OCI-LY1 (cell line): ENCODE measurements at regions not wholly inside any gene's neighbourhood (a gene's known extent, or its start where the extent isn't known, plus 50 kb on each side); places are given as distances from the start of the nearest gene placed in this dataset.

ENCODE experiments used
- H2AFZ ChIP-seq: fragments of 200-600 bp; sonication (generic), shearing (Covaris generic); 2 replicates; pipeline ENCODE4 v1.6.0; 2014; ENCODE audit warnings: antibody characterized with exemption, mild to moderate bottlenecking, low read length
- H3F3A ChIP-seq: fragments of 200-600 bp; sonication (generic), shearing (Covaris generic); 2 replicates; pipeline ENCODE4 v1.6.0; 2014; ENCODE audit warnings: mild to moderate bottlenecking, antibody characterized with exemption, low read length, moderate library complexity; ENCODE audit not compliant: insufficient read depth
- H3K27ac ChIP-seq: fragments of 200-600 bp; sonication (generic); 2 replicates; pipeline ENCODE4 v1.5.1; 2014; ENCODE audit warnings: low read length, mixed run types, mild to moderate bottlenecking, low read depth; ENCODE audit not compliant: poor library complexity, severe bottlenecking
- H3K27me3 ChIP-seq: fragments of 200-600 bp; sonication (generic); 2 replicates; pipeline ENCODE4 v1.6.0; 2014; ENCODE audit warnings: antibody characterized with exemption, mild to moderate bottlenecking, low read length, moderate library complexity; ENCODE audit not compliant: insufficient read depth
- H3K36me3 ChIP-seq: fragments of 200-600 bp; sonication (generic); 2 replicates; pipeline ENCODE4 v1.6.1; 2014; ENCODE audit warnings: mild to moderate bottlenecking, antibody characterized with exemption, low read length, moderate library complexity, mixed read lengths; ENCODE audit not compliant: insufficient read depth
- H3K4me1 ChIP-seq: fragments of 200-600 bp; sonication (generic); 2 replicates; pipeline ENCODE4 v1.5.1; 2014; ENCODE audit warnings: mild to moderate bottlenecking, low read length, moderate library complexity; ENCODE audit not compliant: insufficient read depth, severe bottlenecking
- H3K4me2 ChIP-seq: fragments of 200-600 bp; sonication (generic), shearing (Covaris generic); 2 replicates; pipeline ENCODE4 v1.6.1; 2014; ENCODE audit warnings: low read length
- H3K4me3 ChIP-seq: fragments of 200-600 bp; sonication (generic); 2 replicates; pipeline ENCODE4 v1.5.1; 2014; ENCODE audit warnings: low read length, low read depth, mild to moderate bottlenecking, mixed read lengths; ENCODE audit not compliant: poor library complexity, severe bottlenecking
- H3K79me2 ChIP-seq: fragments of 200-600 bp; shearing (Covaris generic); 2 replicates; pipeline ENCODE4 v1.6.1; 2016; ENCODE audit warnings: mixed run types, low read length, mixed read lengths; ENCODE audit not compliant: insufficient read depth
- H3K9ac ChIP-seq: fragments of 200-600 bp; sonication (generic), shearing (Covaris generic); 2 replicates; pipeline ENCODE4 v1.6.1; 2014; ENCODE audit warnings: mild to moderate bottlenecking, low read length, mixed read lengths
- H3K9me2 ChIP-seq: fragments of 200-600 bp; sonication (generic), shearing (Covaris generic); 2 replicates; pipeline ENCODE4 v1.6.1; 2014; ENCODE audit warnings: low read depth, mild to moderate bottlenecking, low read length, mixed read lengths
- H3K9me3 ChIP-seq: fragments of 200-600 bp; shearing (Covaris generic); 2 replicates; pipeline ENCODE4 v1.6.1; 2014; ENCODE audit warnings: low read length, mixed read lengths
- H4K20me1 ChIP-seq: fragments of 200-600 bp; sonication (generic), shearing (Covaris generic); 2 replicates; pipeline ENCODE4 v1.6.0; 2016; ENCODE audit warnings: mild to moderate bottlenecking, low read length; ENCODE audit not compliant: insufficient read depth
- CTCF ChIP-seq: fragments of 200-600 bp; sonication (generic), shearing (Covaris generic); IDR thresholded peaks from 2 replicates; pipeline ENCODE4 v1.5.1; 2017; ENCODE audit warnings: mild to moderate bottlenecking, antibody characterized with exemption, low read length, moderate library complexity, mixed read lengths
- EZH2 ChIP-seq: fragments of 200-600 bp; sonication (generic), shearing (Covaris generic); IDR thresholded peaks from 2 replicates; pipeline ENCODE4 v1.8.0; 2017; ENCODE audit warnings: borderline replicate concordance, mixed run types, mild to moderate bottlenecking, antibody characterized with exemption, low read length, moderate library complexity, mixed read lengths

- Histone ChIP-seq H3K9me3 (no peaks in the 10 kb centered on the region), H3K9ac (no peak overlapping the region), H3K4me3 (no peak overlapping the region), H3K9me2 (no peaks in the 10 kb centered on the region), H3K27me3 (no peaks in the 10 kb centered on the region), H4K20me1 (no peaks in the 10 kb centered on the region), H3K4me1 (no peaks in the 10 kb centered on the region), H3F3A (no peaks in the 10 kb centered on the region), H3K36me3 (no peaks in the 10 kb centered on the region), H3K79me2 (no peaks in the 10 kb centered on the region), H3K27ac (no peak overlapping the region), H2AFZ (no peak overlapping the region), H3K4me2 (no peak overlapping the region)
- TF ChIP-seq EZH2 (no peak), CTCF (no peak)
Measured at GRCh38 chr21:19343711-19344110, 940.1 kb upstream of the TMPRSS15 start.

GRCh38 chr21:19350286-19350685 is 946.7 kb upstream of the TMPRSS15 start:
- no peaks in the 10 kb centered on the region for H3K9me2 ChIP-seq
- peaks cover 34% of the 10 kb centered on the region for H3K4me1 ChIP-seq
- no peak overlapping the region for H2AFZ ChIP-seq
- H3K9me3 ChIP-seq = no peaks in the 10 kb centered on the region
- H3K9ac ChIP-seq = no peak overlapping the region
- no peak overlapping the region for H3K4me2 ChIP-seq
- H3K36me3 ChIP-seq = no peaks in the 10 kb centered on the region
- H3K79me2 ChIP-seq = no peaks in the 10 kb centered on the region
- no peak overlapping the region for H3K27ac ChIP-seq
- no peaks in the 10 kb centered on the region for H3K27me3 ChIP-seq
- no peaks in the 10 kb centered on the region for H3F3A ChIP-seq
- no peaks in the 10 kb centered on the region for H4K20me1 ChIP-seq
- no peak for TF ChIP-seq CTCF
- TF ChIP-seq EZH2 = no peak
- H3K4me3 ChIP-seq = no peak overlapping the region

- H3K27ac ChIP-seq = peak overlapping the region; percentile 60
- no peaks in the 10 kb centered on the region for H3K27me3 ChIP-seq
- H3K4me2 ChIP-seq = no peak overlapping the region; the same call in 1 of the 2 replicates
- H3K9me2 ChIP-seq = no peaks in the 10 kb centered on the region
- H3K9ac ChIP-seq = no peak overlapping the region
- no peaks in the 10 kb centered on the region for H3K36me3 ChIP-seq
- H3K9me3 ChIP-seq = no peaks in the 10 kb centered on the region
- no peaks in the 10 kb centered on the region for H3F3A ChIP-seq
- no peaks in the 10 kb centered on the region for H3K79me2 ChIP-seq
- TF ChIP-seq CTCF (no peak), EZH2 (no peak)
- H4K20me1 ChIP-seq = no peaks in the 10 kb centered on the region
- H3K4me3 ChIP-seq = no peak overlapping the region
- peaks cover 34% of the 10 kb centered on the region for H3K4me1 ChIP-seq
- no peak overlapping the region for H2AFZ ChIP-seq
Measured at GRCh38 chr21:19353256-19353655, 949.7 kb upstream of the TMPRSS15 start.
